ENCODE measurements at regions not wholly inside any gene's neighbourhood (a gene's known extent, or its start where the extent isn't known, plus 50 kb on each side); places are given as distances from the start of the nearest gene placed in this dataset.

- Histone ChIP-seq H2BK120ac (replicated peaks; ENCODE audit: low read depth, low read length) (no peak overlapping the region), H3K4ac (replicated peaks; ENCODE audit: insufficient read length, low read depth, low read length) (no peak overlapping the region), H3K36me3 (ENCODE audit: control insufficient read depth in 2 of 4, insufficient read depth in 4 of 4, low read length in 3 of 4) (no peaks in the 10 kb centered on the region), H2BK20ac (ENCODE audit: low read length) (no peak overlapping the region), H4K5ac (ENCODE audit: insufficient read length, low read depth, low read length) (no peak overlapping the region), H2BK12ac (ENCODE audit: low read depth, low read length) (no peak overlapping the region), H3K4me1 (replicated peaks in 1 of 4; ENCODE audit: control insufficient read depth in 3 of 4, insufficient read depth in 4 of 4, low read length in 3 of 4) (no peaks in the 10 kb centered on the region), H3K79me1 (ENCODE audit: low read depth, low read length) (no peaks in the 10 kb centered on the region), H3K4me3 (ENCODE audit: extremely low read depth in 1 of 4, insufficient read depth in 2 of 4, low read depth in 3 of 4, low read length in 4 of 4) (no peak overlapping the region), H3K4me2 (ENCODE audit: insufficient read depth in 1 of 2, low read depth in 2 of 2, low read length in 2 of 2) (no peak overlapping the region), H3K79me2 (ENCODE audit: control insufficient read depth in 1 of 2, insufficient read depth in 2 of 2, low read length in 2 of 2) (no peaks in the 10 kb centered on the region), H2AK5ac (ENCODE audit: low read depth, low read length) (no peak overlapping the region), H4K20me1 (replicated peaks in 1 of 2; ENCODE audit: control insufficient read depth in 1 of 2, insufficient read depth in 2 of 2, low read length in 2 of 2) (no peaks in the 10 kb centered on the region), H3K18ac (ENCODE audit: extremely low read depth, low read length) (no peak overlapping the region), H4K91ac (replicated peaks; ENCODE audit: insufficient read length, low read length) (no peak overlapping the region), H3K23me2 (ENCODE audit: low read depth, low read length) (no peaks in the 10 kb centered on the region), H3K9ac (replicated peaks in 1 of 4; ENCODE audit: extremely low read depth in 1 of 4, low read depth in 3 of 4, low read length in 3 of 4) (no peak overlapping the region), H3K14ac (ENCODE audit: insufficient read length) (no peak overlapping the region), H3K56ac (replicated peaks; ENCODE audit: insufficient read length, low read depth, low read length) (no peak overlapping the region), H3K27me3 (replicated peaks in 1 of 4; ENCODE audit: control insufficient read depth in 3 of 4, extremely low read depth in 1 of 4, insufficient read depth in 3 of 4, low read length in 3 of 4) (no peaks in the 10 kb centered on the region), H2BK15ac (ENCODE audit: low read length) (no peak overlapping the region), H3K27ac (ENCODE audit: low read depth, low read length) (no peak overlapping the region), H4K8ac (ENCODE audit: extremely low read depth, insufficient read depth, low read length) (no peak overlapping the region), H2BK5ac (ENCODE audit: low read depth, low read length) (no peak overlapping the region), H3K23ac (ENCODE audit: insufficient read length) (no peak overlapping the region), H3K9me3 (ENCODE audit: insufficient read depth in 2 of 2, low read depth in 1 of 2, low read length in 1 of 2) (no peaks in the 10 kb centered on the region), H2AFZ (ENCODE audit: low read length) (no peak overlapping the region)
- ChIA-PET POLR2A (ENCODE audit: partially characterized antibody) (no interaction called here), CTCF (ENCODE audit: partially characterized antibody) (no interaction called here)
- no peak for DNase-seq (ENCODE audit: low read depth in 1 of 2, low spot score in 2 of 2)
- 89% methylated on average over 9 of the region's 9 CpGs; no CpG with 5 or more reads in 1 of the 2 experiments for WGBS, 2 experiments (ENCODE audit: extremely low coverage in 1 of 2, insufficient coverage in 1 of 2, insufficient read length in 1 of 2, insufficient replicate concordance in 2 of 2, low coverage in 1 of 2, low lambda C conversion rate in 2 of 2, missing lambda C conversion rate in 1 of 2)
- TF ChIP-seq EGR1 (IDR thresholded peaks at IDR 0.05; ENCODE audit: borderline replicate concordance, low read depth, low read length) (no peak), MAX (IDR thresholded peaks at IDR 0.05) (no peak), RNF2 (IDR thresholded peaks at IDR 0.05; ENCODE audit: borderline replicate concordance, low read depth, low read length, missing control alignments, poor library complexity, severe bottlenecking) (no peak), NANOG (IDR thresholded peaks at IDR 0.05; ENCODE audit: insufficient read depth, low read depth, low read length, poor library complexity, severe bottlenecking) (no peak), CEBPB (IDR thresholded peaks at IDR 0.05; ENCODE audit: low read depth, low read length) (no peak)
- no peak for FAIRE-seq
These were observed 174.9 kb downstream of the SOX11 start for GRCh38 chr2:5867056-5867455.

Data from H1 (cell line).